ENCODE measurements at regions not wholly inside any gene's neighbourhood (a gene's known extent, or its start where the extent isn't known, plus 50 kb on each side); places are given as distances from the start of the nearest gene placed in this dataset.

- TF ChIP-seq, protein P1, sequence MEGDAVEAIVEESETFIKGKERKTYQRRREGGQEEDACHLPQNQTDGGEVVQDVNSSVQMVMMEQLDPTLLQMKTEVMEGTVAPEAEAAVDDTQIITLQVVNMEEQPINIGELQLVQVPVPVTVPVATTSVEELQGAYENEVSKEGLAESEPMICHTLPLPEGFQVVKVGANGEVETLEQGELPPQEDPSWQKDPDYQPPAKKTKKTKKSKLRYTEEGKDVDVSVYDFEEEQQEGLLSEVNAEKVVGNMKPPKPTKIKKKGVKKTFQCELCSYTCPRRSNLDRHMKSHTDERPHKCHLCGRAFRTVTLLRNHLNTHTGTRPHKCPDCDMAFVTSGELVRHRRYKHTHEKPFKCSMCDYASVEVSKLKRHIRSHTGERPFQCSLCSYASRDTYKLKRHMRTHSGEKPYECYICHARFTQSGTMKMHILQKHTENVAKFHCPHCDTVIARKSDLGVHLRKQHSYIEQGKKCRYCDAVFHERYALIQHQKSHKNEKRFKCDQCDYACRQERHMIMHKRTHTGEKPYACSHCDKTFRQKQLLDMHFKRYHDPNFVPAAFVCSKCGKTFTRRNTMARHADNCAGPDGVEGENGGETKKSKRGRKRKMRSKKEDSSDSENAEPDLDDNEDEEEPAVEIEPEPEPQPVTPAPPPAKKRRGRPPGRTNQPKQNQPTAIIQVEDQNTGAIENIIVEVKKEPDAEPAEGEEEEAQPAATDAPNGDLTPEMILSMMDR (conservative IDR thresholded peaks at IDR 0.05; ENCODE audit: low read length), result no peak
- TF ChIP-seq EZH2phosphoT487 (IDR thresholded peaks at IDR 0.05; ENCODE audit: borderline replicate concordance), result no peak
Measured at GRCh38 chr2:5561006-5561405, 131.2 kb upstream of the SOX11 start.
